GM12878 (cell line): ENCODE measurements at regions not wholly inside any gene's neighbourhood (a gene's known extent, or its start where the extent isn't known, plus 50 kb on each side); places are given as distances from the start of the nearest gene placed in this dataset.
A peak's percentile ranks its signal among the peaks of the same experiment; 100 is the strongest.

Experiments used
- ATAC-seq: fragments of 200-7000 bp; cut with Tn5 transposase; 3 replicates; pipeline ENCODE4 v1.9.1; 2020; ENCODE audit warnings: mild to moderate bottlenecking, moderate library complexity
- BruUV-seq: library from RNA; stranded (reverse); fragments of 400-500 nt; replicated peaks from 2 replicates; lab custom pipeline; 2021; lab: Mats Ljungman, UMichigan
- CTCF ChIA-PET: fragments of 300-600 bp; sonication (Branson Sonifier 250); formaldehyde crosslinking; extraction: SDS; loops from one replicate; lab custom pipeline; 2021; ENCODE audit warnings: inconsistent platforms; lab: Yijun Ruan, JAX
- POLR2A ChIA-PET: fragments of 350-600 bp; formaldehyde crosslinking; extraction: SDS; loops from one replicate; lab custom pipeline; 2021; ENCODE audit warnings: inconsistent platforms; lab: Charles Lee
- RAD21 ChIA-PET: fragments of 300-600 bp; sonication (Branson Sonifier 250); formaldehyde crosslinking; loops from one replicate; lab custom pipeline; 2023; ENCODE audit warnings: antibody characterized with exemption; ENCODE audit not compliant: unreplicated experiment; lab: Charles Lee
- SMC1A ChIA-PET: fragments of 300-600 bp; sonication (Branson Sonifier 250); formaldehyde crosslinking; loops from one replicate; lab custom pipeline; 2023; ENCODE audit not compliant: unreplicated experiment, uncharacterized antibody; lab: Charles Lee
- DNase-seq: peaks from one replicate; pipeline ENCODE4 v3.0.0-alpha.2; 2011; ENCODE audit warnings: low read depth, low spot score
- FAIRE-seq: peaks from 3 replicates; lab custom pipeline; 2011; peaks lifted over from hg19 to GRCh38; lab: Jason Lieb, UNC
- H2AFZ ChIP-seq: 2 replicates; pipeline ENCODE4 v1.6.0; 2011; ENCODE audit warnings: low read depth, low read length, control low read depth; ENCODE audit not compliant: control insufficient read depth
- H3K27ac ChIP-seq: 2 replicates; pipeline ENCODE4 v1.5.1; 2011; ENCODE audit warnings: control low read depth; ENCODE audit not compliant: control insufficient read depth, insufficient read depth
- H3K27me3 ChIP-seq, 2 experiments: replicated peaks in 1 of 2; 2 replicates each; pipeline versions ENCODE4 v1.6.0 to v1.6.1; 2011; ENCODE audit warnings: low read length in 1 of 2; ENCODE audit not compliant: control insufficient read depth in 2 of 2, insufficient read depth in 2 of 2
- H3K36me3 ChIP-seq, 2 experiments: 2 replicates each; pipeline ENCODE4 v1.5.1; 2011; ENCODE audit warnings: low read length in 1 of 2; ENCODE audit not compliant: control insufficient read depth in 2 of 2, insufficient read depth in 2 of 2
- H3K4me1 ChIP-seq: 2 replicates; pipeline ENCODE4 v1.6.1; 2011; ENCODE audit warnings: mild to moderate bottlenecking, low read length, moderate library complexity, mixed read lengths; ENCODE audit not compliant: control insufficient read depth, insufficient read depth
- H3K4me2 ChIP-seq: 2 replicates; pipeline ENCODE4 v1.6.0; 2011; ENCODE audit warnings: control low read depth; ENCODE audit not compliant: control insufficient read depth, insufficient read depth
- H3K4me3 ChIP-seq: fragments of 200-600 bp; sonication (generic); 2 replicates; pipeline ENCODE4 v1.5.1; 2016
- H3K79me2 ChIP-seq: 2 replicates; pipeline ENCODE4 v1.6.0; 2011; ENCODE audit warnings: low read length; ENCODE audit not compliant: control insufficient read depth, insufficient read depth
- H3K9ac ChIP-seq: 2 replicates; pipeline ENCODE4 v1.8.0; 2011; ENCODE audit warnings: low read length, control low read depth, mixed read lengths; ENCODE audit not compliant: control insufficient read depth, insufficient read depth
- H3K9me3 ChIP-seq: replicated peaks from 3 replicates; pipeline ENCODE4 v1.5.1; 2011; ENCODE audit warnings: mild to moderate bottlenecking, low read length; ENCODE audit not compliant: control insufficient read depth, insufficient read depth
- H4K20me1 ChIP-seq: 2 replicates; pipeline ENCODE4 v1.6.0; 2011; ENCODE audit not compliant: control insufficient read depth, insufficient read depth
- CEBPB ChIP-seq, 2 experiments: fragments of 150-350 bp in 1 of 2; IDR thresholded peaks; 2 replicates each; pipeline ENCODE4 v1.6.1; 2012 to 2014; ENCODE audit warnings: low read depth in 2 of 2, low read length in 2 of 2, borderline replicate concordance in 1 of 2, inconsistent platforms in 1 of 2
- MXI1 ChIP-seq: fragments of 150-350 bp; IDR thresholded peaks from 2 replicates; pipeline ENCODE4 v1.6.1; 2011; ENCODE audit warnings: low read depth, mild to moderate bottlenecking, inconsistent platforms, low read length, improper control_type of control experiment
- NFYA ChIP-seq: IDR thresholded peaks from 2 replicates; pipeline ENCODE4 v1.6.1; 2011; ENCODE audit warnings: low read depth, mild to moderate bottlenecking, low read length, improper control_type of control experiment, borderline replicate concordance
- SMARCA5 ChIP-seq: fragments of 450-650 bp; IDR thresholded peaks from 2 replicates; pipeline ENCODE4 v1.6.1; 2017; ENCODE audit warnings: mild to moderate bottlenecking
- ZBED1 ChIP-seq: IDR thresholded peaks from 2 replicates; pipeline ENCODE4 v1.6.1; 2016; ENCODE audit warnings: borderline replicate concordance
- ZNF592 ChIP-seq: fragments of 450-650 bp; IDR thresholded peaks from 2 replicates; pipeline ENCODE4 v1.6.1; 2017; ENCODE audit warnings: mild to moderate bottlenecking, moderate library complexity
- WGBS: methylation state at CpG from one replicate; pipeline ENCODE4 v1.1.6; 2016; ENCODE audit warnings: low lambda C conversion rate; ENCODE audit not compliant: insufficient replicate concordance, insufficient coverage; ENCODE audit errors: missing lambda C conversion rate; 5-methylcytosine and 5-hydroxymethylcytosine counted together
- in situ Hi-C: fragments of 300-500 bp; cut with MboI; formaldehyde crosslinking; loops from 9 replicates; pipeline ENCODE4 v1.14.3; 2018; ENCODE audit warnings: mixed read lengths
- intact Hi-C: fragments of 100-400 bp; cut with micrococcal nuclease; formaldehyde crosslinking; loops from one replicate; pipeline ENCODE4 v1.14.2; 2022; ENCODE audit not compliant: unreplicated experiment
- TF ChIP-seq, protein P1 (sequence below): IDR thresholded peaks from 2 replicates; pipeline ENCODE4 v1.6.1; 2011; ENCODE audit warnings: borderline replicate concordance, low read depth, mild to moderate bottlenecking, moderate library complexity, low read length; ENCODE audit not compliant: insufficient read depth, poor library complexity, severe bottlenecking

DNA sequence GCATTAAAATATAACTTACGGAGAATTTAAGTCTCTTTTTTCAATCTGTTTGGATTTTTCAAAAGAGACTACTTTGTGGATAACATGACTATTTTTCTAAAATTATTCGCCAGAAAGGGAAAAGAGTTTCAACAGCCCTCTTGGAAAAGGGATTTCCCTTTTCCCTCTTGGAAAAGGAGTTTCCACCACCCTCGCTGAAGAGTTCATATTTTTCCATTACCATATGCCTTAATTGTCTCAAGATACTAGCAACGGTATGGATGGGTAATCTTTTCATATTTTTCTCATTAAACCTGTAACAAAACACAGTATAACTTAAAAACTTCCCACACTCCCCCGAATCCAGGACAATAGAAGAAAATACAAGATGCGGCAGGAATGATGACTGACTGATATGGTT lies 66.1 kb upstream of the SPATA12 start:
- 38% methylated on average over 6 of the region's 6 CpGs for WGBS
- CTCF ChIA-PET: interaction anchor here (0.6 to 1.7 kb wide), 4 partner anchors 23 to 326 kb away, joined by 3 to 9 read pairs (median 3); no protein-coding TSS in a partner anchor
- Histone ChIP-seq H3K9me3 (no peaks in the 10 kb centered on the region), H4K20me1 (no peaks in the 10 kb centered on the region), H3K4me2 (no peak overlapping the region), H2AFZ (no peak overlapping the region), H3K36me3 (no peaks in the 10 kb centered on the region), H3K27me3 (peaks cover 0 to 3% of the 10 kb centered on the region in 2 experiments; a peak in 3 of 4 replicates), H3K27ac (no peak overlapping the region), H3K4me3 (no peak overlapping the region), H3K79me2 (no peaks in the 10 kb centered on the region), H3K4me1 (no peaks in the 10 kb centered on the region), H3K9ac (no peak overlapping the region)
- POLR2A ChIA-PET: no interaction called here
- peak; percentile 31 for FAIRE-seq
- SMC1A ChIA-PET: interaction anchor here (2.3 kb wide), 1 partner anchor 194 kb away, joined by 14 read pairs; no protein-coding TSS in a partner anchor
- BruUV-seq: no TSS peak
- intact Hi-C loops (loop anchor here (10.0 kb wide), 1 partner anchor 170 kb away; the partner anchor contains the start of gene IL17RD), in situ Hi-C loops (loop anchor here (5.0 kb wide), 1 partner anchor 292 kb away; no protein-coding TSS in a partner anchor)
- no peak for DNase-seq
- RAD21 ChIA-PET: interaction anchor here (1.8 kb wide), 1 partner anchor 290 kb away, joined by 4 read pairs; no protein-coding TSS in a partner anchor
- TF ChIP-seq SMARCA5 (no peak), MXI1 (no peak), ZBED1 (no peak)
- no peak for ATAC-seq

- Histone ChIP-seq H3K4me3 (no peak overlapping the region), H3K4me1 (no peaks in the 10 kb centered on the region), H2AFZ (no peak overlapping the region), H3K27me3 (peaks cover 0 to 6% of the 10 kb centered on the region in 2 experiments; a peak in 3 of 4 replicates), H3K4me2 (no peak overlapping the region), H3K9me3 (no peaks in the 10 kb centered on the region), H3K27ac (no peak overlapping the region), H3K9ac (no peak overlapping the region), H4K20me1 (no peaks in the 10 kb centered on the region), H3K79me2 (no peaks in the 10 kb centered on the region), H3K36me3 (no peaks in the 10 kb centered on the region)
- CTCF ChIA-PET: interaction anchor here (0.7 to 7.8 kb wide), 14 partner anchors 10 to 347 kb away, joined by 3 to 231 read pairs (median 8); partner anchors contain the start of gene ARHGEF3
- RAD21 ChIA-PET: interaction anchor here (0.5 to 8.8 kb wide), 8 partner anchors 26 to 296 kb away, joined by 3 to 206 read pairs (median 26); partner anchors contain the start of gene ARHGEF3
- DNase-seq (no peak), ATAC-seq (no peak), FAIRE-seq (no peak)
- SMC1A ChIA-PET: interaction anchor here (0.5 to 8.8 kb wide), 10 partner anchors 133 to 749 kb away, joined by 3 to 182 read pairs (median 16); partner anchors contain the start of gene ARHGEF3
- TF ChIP-seq CEBPB (IDR thresholded peaks at IDR 0.05; ENCODE audit: borderline replicate concordance in 1 of 2, low read depth in 2 of 2, low read length in 2 of 2) (no peak), ZNF592 (no peak), NFYA (no peak)
- TF ChIP-seq, protein P1, sequence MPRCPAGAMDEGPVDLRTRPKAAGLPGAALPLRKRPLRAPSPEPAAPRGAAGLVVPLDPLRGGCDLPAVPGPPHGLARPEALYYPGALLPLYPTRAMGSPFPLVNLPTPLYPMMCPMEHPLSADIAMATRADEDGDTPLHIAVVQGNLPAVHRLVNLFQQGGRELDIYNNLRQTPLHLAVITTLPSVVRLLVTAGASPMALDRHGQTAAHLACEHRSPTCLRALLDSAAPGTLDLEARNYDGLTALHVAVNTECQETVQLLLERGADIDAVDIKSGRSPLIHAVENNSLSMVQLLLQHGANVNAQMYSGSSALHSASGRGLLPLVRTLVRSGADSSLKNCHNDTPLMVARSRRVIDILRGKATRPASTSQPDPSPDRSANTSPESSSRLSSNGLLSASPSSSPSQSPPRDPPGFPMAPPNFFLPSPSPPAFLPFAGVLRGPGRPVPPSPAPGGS: peak; percentile 54
- in situ Hi-C loops (loop anchor here (5.0 kb wide), 1 partner anchor 288 kb away; no protein-coding TSS in a partner anchor), intact Hi-C loops (loop anchor here (10.0 kb wide), 1 partner anchor 174 kb away; the partner anchor contains the start of gene IL17RD)
- no TSS peak for BruUV-seq
- POLR2A ChIA-PET: interaction anchor here (0.6 to 2.4 kb wide), 4 partner anchors 206 to 289 kb away, joined by 3 to 8 read pairs (median 5); no protein-coding TSS in a partner anchor
- WGBS: 18% methylated on average over 3 of the region's 3 CpGs
Measured at GRCh38 chr3:56990641-56991015, 69.8 kb upstream of the SPATA12 start.
